ENCODE measurements at regions not wholly inside any gene's neighbourhood (a gene's known extent, or its start where the extent isn't known, plus 50 kb on each side); places are given as distances from the start of the nearest gene placed in this dataset.

- no peak for TF ChIP-seq SMC3 (IDR thresholded peaks at IDR 0.05; ENCODE audit: low read depth, low read length)
Measured at GRCh38 chr21:38922474-38923235, 116.9 kb downstream of the ETS2 start (continued).

GRCh38 chr21:38921511-38922251, 116.0 kb downstream of the ETS2 start:
- peaks cover 15% of the 10 kb centered on the region for H3K9me1 ChIP-seq (ENCODE audit: insufficient read depth, low read length)
- peak overlapping the region; percentile 74 for H3K4ac ChIP-seq (ENCODE audit: low read depth, low read length)
- peak overlapping the region; percentile 65 for H2BK120ac ChIP-seq (ENCODE audit: low read depth, low read length)
- H3K9ac ChIP-seq (ENCODE audit: low read depth, low read length) = no peak overlapping the region
- ATAC-seq (ENCODE audit: low read depth) (no peak), DNase-seq (no peak)
- H2BK20ac ChIP-seq (ENCODE audit: low read depth, low read length) = peak overlapping the region; percentile 48
- no peaks in the 10 kb centered on the region for H3K27me3 ChIP-seq (ENCODE audit: control insufficient read depth, insufficient read depth, low read length)
- H2AK9ac ChIP-seq (replicated peaks; ENCODE audit: low read depth, low read length, poor library complexity) = no peak overlapping the region
- H3K56ac ChIP-seq (ENCODE audit: extremely low read depth, insufficient read depth, low read length) = no peak overlapping the region
- H2BK5ac ChIP-seq (ENCODE audit: low read depth, low read length, poor library complexity, severe bottlenecking) = no peak overlapping the region
- H3K14ac ChIP-seq (replicated peaks; ENCODE audit: low read depth, low read length) = peak overlapping the region; percentile 19; the same call in 1 of the 2 replicates
- BruUV-seq (replicated peaks) = no TSS peak
- no peak overlapping the region for H4K5ac ChIP-seq (ENCODE audit: low read depth, low read length)
- no peak overlapping the region for H3K4me2 ChIP-seq (ENCODE audit: low read depth, low read length)
- H3K23ac ChIP-seq (ENCODE audit: low read depth, low read length) = no peak overlapping the region
- ChIA-PET CTCF (no interaction called here), POLR2A (ENCODE audit: unreplicated experiment) (no interaction called here)
- intact Hi-C loops (cut with micrococcal nuclease) = loop anchor here (5.0 kb wide), 2 partner anchors 66 to 99 kb away; no protein-coding TSS in a partner anchor
- dilution Hi-C loops (cut with HindIII; ENCODE audit: low sequenced_read_pairs, unreplicated experiment) = no loop called here
- no CpG with 5 or more reads among the region's 7 CpGs for WGBS, 2 experiments (ENCODE audit: extremely low coverage in 2 of 2, insufficient read length in 1 of 2)
- peak overlapping the region; percentile 50; the same call in 1 of the 2 replicates for H4K91ac ChIP-seq (ENCODE audit: insufficient read depth, low read depth, low read length)
- peaks cover 9% of the 10 kb centered on the region for H3K4me1 ChIP-seq (ENCODE audit: control insufficient read depth, insufficient read depth, low read length)
- 0 out of 4 replicates have a peak, but pooled peaks cover 0 to 4% of the 10 kb centered on the region in 2 experiments for H3K79me1 ChIP-seq (ENCODE audit: low read depth in 1 of 2, low read length in 2 of 2)
- H4K8ac ChIP-seq (ENCODE audit: low read depth in 2 of 2, low read length in 2 of 2) = peak overlapping the region in 1 of 2 experiments; percentile 30; a peak in 1 of 4 replicates
- H3K18ac ChIP-seq (ENCODE audit: low read depth, low read length) = no peak overlapping the region
- no peak overlapping the region for H3K4me3 ChIP-seq (ENCODE audit: insufficient read depth, low read depth, low read length)
- peak overlapping the region; percentile 80 for H2AK5ac ChIP-seq (ENCODE audit: low read depth, low read length)
- H3K27ac ChIP-seq (ENCODE audit: insufficient read depth, low read length) = no peak overlapping the region
- no peak for TF ChIP-seq FOS (IDR thresholded peaks at IDR 0.05; ENCODE audit: low read depth, low read length)
- TF ChIP-seq MAZ (IDR thresholded peaks at IDR 0.05; ENCODE audit: borderline replicate concordance, low read depth, low read length) = no peak
- TF ChIP-seq MAFK (IDR thresholded peaks at IDR 0.05; ENCODE audit: low read depth, low read length) = no peak
- no peak for TF ChIP-seq NFE2L2 (IDR thresholded peaks at IDR 0.05; ENCODE audit: low read depth, low read length)
- no peak for TF ChIP-seq BHLHE40 (IDR thresholded peaks at IDR 0.05; ENCODE audit: low read depth, low read length)
- TF ChIP-seq RFX5 (IDR thresholded peaks at IDR 0.05; ENCODE audit: low read depth, low read length) = no peak
- no peak for TF ChIP-seq MXI1 (IDR thresholded peaks at IDR 0.05; ENCODE audit: borderline replicate concordance, low read depth, low read length)
- no peak for TF ChIP-seq CTCF (conservative IDR thresholded peaks at IDR 0.05; ENCODE audit: low read depth, low read length)
- no peak for TF ChIP-seq SMC3 (IDR thresholded peaks at IDR 0.05; ENCODE audit: low read depth, low read length)
- no peak for TF ChIP-seq CEBPB (IDR thresholded peaks at IDR 0.05; ENCODE audit: low read depth, low read length)
- H2BK15ac ChIP-seq (ENCODE audit: low read depth, low read length) = peak overlapping the region; percentile 77; the same call in 2 of the 3 replicates
- H3K9me3 ChIP-seq (ENCODE audit: control insufficient read depth, insufficient read depth, low read length) = no peaks in the 10 kb centered on the region
- no peaks in the 10 kb centered on the region for H4K20me1 ChIP-seq (ENCODE audit: insufficient read depth, low read length)
- no peaks in the 10 kb centered on the region for H3K36me3 ChIP-seq (ENCODE audit: control insufficient read depth, insufficient read depth, low read length)
- H2AFZ ChIP-seq (replicated peaks; ENCODE audit: low read length, poor library complexity) = no peak overlapping the region
- in situ Hi-C loops (cut with MboI; ENCODE audit: low sequenced_read_pairs) = no loop called here
